ENCODE measurements at regions not wholly inside any gene's neighbourhood (a gene's known extent, or its start where the extent isn't known, plus 50 kb on each side); places are given as distances from the start of the nearest gene placed in this dataset.

DNA sequence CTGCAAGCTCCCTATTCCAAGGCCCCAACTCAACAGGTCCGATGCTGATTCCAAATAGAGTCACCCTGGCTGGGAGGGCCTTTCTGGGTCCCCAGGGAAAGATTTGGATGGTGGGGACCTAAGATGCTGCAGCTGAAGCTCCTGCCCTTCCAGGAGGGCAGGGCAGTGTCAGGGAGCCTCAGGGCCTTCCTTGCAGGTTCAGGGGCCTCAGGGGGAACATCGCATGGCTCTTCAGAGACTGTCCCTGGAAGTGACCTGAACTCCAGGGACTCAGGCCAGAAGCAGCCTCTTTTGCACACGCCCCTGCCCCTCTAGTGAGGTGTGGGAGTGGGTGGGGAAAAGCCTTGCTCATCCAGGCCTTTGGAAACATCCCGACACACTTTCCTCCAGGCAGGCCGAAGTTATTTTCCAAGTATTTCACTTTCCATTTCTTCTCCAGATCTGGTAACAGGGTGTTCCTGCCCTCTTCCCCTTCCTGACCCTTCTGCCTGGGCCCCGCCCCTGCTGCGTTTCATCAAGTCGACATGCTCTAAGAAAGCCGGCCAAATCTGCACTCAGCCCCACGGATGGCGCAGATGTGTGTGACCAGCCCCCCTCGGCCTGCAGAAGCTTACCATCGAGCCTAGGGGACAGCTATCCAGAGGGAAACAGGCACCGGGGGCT is 159.5 kb downstream of the FGF18 start:
- TF ChIP-seq CTCF (conservative IDR thresholded peaks at IDR 0.05; ENCODE audit: low read length), result no peak
- no peak for TF ChIP-seq EZH2phosphoT487 (IDR thresholded peaks at IDR 0.05; ENCODE audit: borderline replicate concordance, low read depth, low read length)

Data from OCI-LY7 (cell line).